GM21825 (cell line): ENCODE measurements at regions not wholly inside any gene's neighbourhood (a gene's known extent, or its start where the extent isn't known, plus 50 kb on each side); places are given as distances from the start of the nearest gene placed in this dataset.
"Not testable (repeated sequence)": the region's sequence is repeated elsewhere in the genome, so short reads cannot be mapped to it uniquely, and the experiment has no call there.

Experiments
- ATAC-seq: cut with Tn5 transposase; IDR thresholded peaks from one replicate; pipeline ENCODE4 v1.9.1; 2021; ENCODE audit warnings: mild to moderate bottlenecking, moderate library complexity; ENCODE audit not compliant: unreplicated experiment

DNA sequence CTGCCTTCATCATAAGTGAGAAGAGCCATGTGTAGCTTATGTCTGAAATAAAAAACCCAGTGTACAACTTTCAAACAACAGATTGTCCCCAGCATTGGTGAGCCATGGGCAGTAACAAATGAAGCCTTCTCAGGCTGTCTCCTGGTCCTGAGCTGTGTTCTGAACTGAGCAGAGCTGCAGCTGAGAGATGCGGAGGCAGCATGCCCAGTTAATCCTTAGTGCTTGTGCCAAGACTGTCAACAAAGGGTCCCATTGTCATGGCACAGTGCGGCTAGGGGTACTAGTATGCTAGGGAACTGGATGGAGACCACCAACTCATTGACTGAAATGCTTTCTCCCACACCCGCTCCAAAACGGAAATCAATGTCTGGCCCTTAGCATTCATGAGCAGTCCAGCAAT lies 154.3 kb downstream of the RMST start:
- no peak for ATAC-seq

DNA sequence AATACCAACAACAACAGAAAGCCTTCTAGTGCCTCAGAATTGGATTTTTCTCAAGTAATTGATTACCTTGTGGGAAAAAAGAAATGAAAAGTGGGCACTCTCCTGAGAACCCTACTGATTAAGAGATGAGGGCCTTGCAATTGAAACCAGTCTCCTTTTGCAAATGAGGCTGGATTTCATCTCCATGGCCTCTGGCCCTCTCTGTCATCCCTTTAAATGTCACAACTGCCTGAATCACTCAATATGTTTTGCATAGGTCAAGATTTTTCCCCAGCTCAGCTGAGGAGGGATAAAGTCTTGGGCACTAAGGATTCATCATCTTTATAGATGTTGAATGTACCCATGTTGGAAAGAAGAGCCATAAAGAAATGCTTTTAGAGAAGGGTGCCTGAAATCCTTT lies 166.4 kb downstream of the RMST start:
- no peak for ATAC-seq

DNA sequence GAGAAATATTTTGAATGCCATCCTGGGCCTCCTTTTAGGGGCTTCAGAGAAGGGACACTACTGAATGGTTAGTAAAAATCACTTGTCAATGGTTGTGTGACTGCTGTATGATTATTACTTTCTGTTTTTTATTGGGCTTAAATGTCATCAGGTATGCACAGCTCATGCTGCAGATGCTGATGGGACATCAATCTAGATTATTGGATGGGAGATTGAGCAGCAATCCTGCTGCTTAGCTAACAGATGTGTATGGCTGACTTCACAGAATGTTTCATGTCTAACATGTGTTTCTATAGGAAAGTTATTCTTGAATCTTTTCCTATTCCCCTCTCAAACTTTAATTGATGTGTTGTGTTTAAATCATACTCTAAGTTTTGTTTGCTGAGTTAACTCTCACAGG lies 166.8 kb downstream of the RMST start:
- ATAC-seq: no peak

DNA sequence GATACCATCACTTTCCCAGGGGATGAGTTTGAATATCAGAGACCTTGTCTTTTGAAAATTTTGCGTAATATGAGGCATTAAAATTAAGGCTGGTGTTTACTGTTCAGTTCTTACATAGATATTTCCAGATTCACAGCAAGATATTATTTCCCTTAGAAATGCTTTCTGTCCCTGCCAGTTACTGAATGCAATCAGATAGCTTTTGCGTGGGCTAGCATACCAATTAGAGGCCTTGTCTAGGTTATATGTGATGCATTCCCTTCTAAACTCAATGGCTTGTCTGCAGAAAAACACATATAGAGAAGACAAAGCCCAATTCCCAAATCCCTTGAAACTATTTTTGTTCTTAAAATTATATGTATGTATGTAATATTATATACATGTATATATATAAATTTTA lies 167.8 kb downstream of the RMST start:
- ATAC-seq: no peak

DNA sequence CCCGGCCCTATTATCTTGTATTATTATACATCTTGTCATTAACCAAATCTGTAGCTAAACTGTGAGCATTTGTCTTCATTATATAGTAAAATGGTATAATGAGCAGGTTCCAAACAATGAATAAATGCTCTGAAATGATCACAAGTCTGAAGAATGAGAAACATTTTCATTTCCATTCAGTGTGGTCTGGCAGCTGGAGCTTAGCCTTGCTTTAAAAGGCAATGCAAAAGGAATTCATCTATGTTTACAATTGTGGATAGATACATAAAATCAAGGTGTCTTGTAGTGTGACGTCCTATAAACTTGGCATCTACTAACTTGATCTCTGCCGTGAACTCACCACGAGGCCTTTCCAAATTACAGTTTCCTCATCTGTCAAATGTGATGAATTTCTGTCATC lies 168.3 kb downstream of the RMST start:
- no peak for ATAC-seq

DNA sequence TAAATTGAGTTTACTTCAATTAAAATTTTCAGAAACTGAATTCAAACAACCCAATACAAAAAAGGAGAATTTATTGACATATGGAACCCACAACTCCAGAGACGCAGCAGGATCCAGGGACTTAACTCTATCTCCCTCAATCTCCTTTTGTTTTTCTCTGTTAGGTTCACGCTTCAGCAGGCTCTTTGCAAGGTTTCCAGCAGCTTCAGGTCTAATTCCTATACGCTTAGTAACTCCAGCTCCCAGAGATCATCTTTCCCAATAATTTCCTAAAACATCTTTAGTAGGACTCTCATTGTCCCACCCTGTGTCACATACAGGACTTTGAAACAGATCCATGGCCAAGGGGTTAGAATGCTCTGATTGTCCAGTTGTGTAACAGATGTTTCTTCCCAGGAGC lies 175.2 kb downstream of the RMST start:
- no peak for ATAC-seq

DNA sequence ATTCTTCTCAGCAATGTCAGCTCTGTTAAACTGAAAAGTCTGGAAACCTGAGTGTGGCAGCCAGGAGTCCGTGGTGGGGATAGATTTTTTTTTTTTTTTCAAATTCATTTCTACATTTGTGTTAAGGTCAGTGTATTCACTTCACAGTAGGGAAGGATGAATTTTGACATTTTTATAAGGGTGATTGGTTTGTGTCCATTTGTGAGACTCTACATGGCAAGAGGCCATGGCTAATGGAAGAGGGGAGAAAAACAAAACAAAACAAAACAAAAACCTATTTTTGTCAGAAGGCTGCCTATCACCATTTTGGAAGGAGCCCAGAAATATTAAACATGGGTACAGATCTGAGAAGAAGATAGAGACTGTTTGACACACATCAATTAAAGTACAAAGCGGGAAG lies 176.1 kb downstream of the RMST start:
- ATAC-seq: no peak

DNA sequence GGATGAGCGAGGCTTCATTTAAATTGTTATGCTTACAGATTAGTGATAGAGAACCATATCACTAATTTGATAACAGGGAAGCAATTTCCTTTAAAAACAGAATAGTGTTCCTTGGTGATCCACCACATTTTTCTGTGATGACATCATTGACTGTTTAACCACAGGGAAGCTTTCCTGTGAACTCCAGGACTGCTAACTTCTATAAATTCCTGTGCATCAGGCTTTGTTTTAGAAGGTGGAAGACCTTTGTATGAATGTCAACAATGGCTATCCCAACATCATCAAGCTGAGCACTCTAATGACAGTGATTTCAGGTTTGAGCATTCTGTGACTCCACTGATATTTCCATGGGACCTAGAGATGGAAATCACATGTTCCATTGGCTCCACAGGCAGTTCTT lies 177.1 kb downstream of the RMST start:
- no peak for ATAC-seq

DNA sequence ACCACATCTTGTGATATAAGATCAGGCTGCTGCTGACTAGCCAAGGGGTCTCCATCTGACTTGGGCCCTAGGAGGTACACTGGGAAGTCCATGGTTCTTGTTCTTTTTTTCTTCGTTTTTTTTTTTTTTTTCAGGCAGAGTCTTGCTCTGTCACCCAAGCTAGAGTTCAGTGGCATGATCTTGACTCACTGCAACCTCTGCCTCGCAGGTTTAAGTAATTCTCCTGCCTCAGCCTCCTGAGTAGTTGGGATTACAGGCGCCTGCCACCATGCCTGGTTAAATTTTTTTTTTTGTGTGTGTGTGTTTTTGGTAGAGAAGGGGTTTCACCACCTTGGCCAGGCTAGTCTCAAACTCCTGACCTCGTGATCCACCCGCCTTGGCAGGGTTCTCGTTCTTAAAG lies 178.2 kb downstream of the RMST start:
- ATAC-seq: no peak

DNA sequence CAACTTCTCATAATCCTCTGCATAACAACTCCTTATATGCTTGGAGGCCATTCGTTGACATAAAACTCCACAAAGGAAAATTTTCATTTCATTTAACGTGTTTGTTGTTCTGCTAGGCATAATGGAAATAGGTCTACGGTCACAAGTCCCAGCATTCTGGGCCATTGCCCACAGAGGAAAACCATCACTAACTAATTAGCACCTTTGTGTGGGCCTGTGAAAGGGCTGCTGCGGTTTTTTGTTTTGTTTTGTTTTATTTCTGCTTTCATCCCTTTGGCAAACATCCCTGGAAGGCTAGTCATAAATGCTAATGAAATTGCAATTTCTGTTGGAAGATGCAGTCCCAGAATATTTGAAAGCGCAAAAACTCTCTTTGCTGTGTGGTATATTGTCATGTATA lies 180.3 kb downstream of the RMST start:
- no peak for ATAC-seq

DNA sequence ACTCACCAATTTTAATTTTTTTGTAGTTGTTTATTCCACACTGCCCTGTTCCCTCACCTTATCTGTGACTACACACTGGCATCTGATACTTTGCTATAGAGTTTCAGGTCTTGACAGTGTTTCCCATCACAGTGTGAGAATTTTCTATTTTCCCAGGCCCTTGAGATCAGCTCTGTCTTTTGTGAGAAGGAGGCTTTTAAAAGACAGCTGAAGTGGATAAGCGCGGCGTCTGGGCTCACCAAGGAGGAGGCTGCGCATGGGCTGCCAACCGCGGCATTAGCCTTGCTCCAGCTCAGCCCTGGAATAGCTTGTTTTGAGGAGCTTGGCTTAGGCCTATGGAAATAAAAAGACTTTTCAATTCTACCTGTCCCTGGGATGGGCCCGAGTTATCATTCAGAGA lies 181.3 kb downstream of the RMST start:
- no peak for ATAC-seq

DNA sequence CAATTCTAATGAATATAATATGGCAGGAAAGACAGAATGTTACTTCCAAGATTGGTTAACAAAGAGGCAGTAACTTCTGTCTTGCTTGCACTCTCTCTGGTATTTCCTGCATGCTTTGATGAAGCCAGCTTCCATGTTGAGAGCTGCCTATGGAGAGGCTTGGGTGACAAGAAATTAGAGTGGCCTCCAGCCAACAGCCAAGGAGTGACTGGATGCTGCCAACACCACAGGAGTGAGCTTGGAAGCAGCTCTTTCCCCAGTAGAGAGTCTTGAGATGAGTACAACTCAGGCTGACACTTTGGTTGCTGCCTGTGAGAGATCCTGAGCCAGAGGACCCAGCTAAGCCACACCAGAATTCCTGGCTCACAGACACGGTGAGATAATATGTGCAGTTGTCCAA lies 183.1 kb downstream of the RMST start:
- ATAC-seq: no peak

DNA sequence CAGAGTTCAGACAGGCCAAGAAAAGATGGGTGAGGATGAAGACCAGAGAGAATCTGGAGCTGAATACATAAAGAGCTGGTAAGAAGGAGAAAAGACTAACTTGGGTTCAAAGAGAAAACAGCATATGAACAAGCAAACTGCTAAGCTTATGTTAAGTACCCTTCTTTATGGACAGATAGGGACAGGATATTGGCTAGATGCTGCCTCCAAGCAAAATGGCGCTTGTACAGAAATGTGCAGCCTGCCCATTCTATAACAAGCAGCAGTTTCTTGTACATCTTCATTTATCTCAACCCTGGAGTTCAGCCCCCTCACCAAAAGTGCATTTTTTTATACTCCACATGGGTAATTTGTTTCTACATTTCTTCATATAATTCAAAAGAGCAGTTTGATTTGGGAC lies 184.5 kb downstream of the RMST start:
- ATAC-seq: no peak

DNA sequence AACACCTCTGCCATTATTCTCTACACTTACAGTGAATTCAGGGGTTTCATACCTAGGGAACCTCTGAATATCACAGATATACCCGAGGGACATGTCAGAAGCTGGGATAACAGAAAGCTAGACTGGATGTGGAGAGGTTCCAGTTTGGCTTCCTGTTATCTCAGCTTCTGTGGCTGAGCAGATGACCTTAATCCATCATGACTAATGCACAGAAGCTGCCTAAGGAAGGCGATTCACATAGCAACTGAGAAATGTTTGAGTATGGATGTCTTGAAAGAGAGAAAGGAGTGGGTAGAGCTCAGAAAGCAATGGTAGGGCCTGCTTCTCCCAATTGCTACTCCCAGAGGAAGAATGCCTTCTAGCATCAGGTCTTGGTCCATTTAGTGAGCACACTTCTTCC lies 187.6 kb downstream of the RMST start:
- ATAC-seq: no peak

DNA sequence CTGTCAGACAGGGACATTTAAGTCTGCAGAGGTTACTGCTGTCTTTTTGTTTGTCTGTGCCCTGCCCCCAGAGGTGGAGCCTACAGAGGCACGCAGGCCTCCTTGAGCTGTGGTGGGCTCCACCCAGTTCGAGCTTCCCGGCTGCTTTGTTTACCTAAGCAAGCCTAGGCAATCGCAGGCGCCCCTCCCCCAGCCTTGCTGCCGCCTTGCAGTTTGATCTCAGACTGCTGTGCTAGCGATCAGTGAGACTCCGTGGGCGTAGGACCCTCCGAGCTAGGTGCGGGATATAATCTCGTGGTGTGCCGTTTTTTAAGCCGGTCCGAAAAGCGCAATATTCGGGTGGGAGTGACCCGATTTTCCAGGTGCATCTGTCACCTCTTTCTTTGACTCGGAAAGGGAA lies 193.9 kb downstream of the RMST start:
- ATAC-seq: not testable (repeated sequence)

DNA sequence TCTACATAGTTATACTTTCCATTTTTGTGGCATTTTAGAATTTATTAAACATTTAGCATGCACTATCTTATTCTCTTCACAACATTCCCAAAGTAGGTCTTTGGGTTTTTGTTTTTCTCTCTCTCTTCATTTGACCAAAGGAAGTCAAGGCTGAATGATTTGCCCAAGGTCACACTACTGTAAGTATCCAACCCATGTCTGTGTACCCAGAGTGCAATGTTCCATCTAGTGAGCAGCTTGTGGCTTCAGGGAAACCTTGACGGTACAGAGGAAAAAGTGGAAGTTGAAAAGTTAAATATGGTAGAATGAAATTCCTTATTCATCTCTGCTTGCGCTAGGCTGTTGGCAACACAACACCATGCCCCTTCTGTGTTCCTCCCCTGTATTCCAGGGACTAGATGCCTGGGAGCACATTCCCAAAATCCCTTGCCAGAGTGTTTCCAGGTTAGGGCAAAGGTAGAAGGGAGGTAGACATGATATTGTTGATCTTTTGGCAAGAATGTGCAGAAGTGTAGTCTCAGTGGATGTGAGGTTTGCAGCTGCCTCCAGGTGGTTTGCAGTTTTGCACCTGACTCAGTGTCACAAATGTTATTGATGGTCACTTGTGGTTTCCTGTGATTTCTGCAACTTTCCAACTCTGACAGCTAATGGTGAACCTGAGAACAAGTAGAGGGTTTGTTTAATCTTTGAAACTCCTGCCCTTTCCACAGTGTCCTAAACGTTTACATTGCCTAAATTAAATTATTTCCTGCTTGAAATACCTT lies 196.7 kb downstream of the RMST start:
- ATAC-seq: no peak

DNA sequence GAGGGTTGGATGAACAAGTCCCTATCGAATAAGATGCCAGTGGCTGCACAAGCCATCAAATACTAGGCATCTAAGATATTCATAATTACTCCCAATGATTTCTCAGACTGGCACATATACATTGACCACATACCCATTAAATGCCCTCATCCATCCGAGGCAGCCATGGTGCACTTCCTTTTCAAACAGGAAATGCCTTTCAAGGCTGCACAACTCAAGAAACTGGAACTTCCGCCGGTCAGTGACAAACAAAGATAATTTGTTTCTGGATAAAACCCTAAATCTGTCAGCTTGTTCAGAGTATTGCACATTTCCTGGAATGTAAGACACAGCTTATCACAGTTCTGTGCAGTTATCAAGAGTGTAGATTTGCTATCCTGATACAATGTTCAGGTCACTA lies 203.7 kb downstream of the RMST start:
- no peak for ATAC-seq

DNA sequence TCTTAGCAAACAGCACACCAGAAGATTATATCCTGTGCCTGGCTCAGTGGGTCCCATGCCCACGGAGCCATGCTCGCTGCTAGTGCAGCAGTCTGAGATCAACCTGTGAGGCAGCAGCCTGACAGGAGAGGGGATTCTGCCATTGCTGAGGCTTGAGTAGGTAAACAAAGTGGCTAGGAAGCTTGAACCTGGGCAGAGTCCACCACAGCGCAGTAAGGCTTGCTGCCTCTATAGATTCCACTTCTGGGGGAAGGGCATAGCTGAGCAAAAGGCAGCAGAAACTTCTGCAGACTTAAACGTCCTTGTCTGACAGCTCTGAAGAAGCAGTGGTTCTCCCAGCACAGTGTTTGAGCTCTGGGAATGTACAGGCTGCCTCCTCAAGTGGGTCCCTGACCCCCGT lies 210.3 kb downstream of the RMST start:
- ATAC-seq: no peak

DNA sequence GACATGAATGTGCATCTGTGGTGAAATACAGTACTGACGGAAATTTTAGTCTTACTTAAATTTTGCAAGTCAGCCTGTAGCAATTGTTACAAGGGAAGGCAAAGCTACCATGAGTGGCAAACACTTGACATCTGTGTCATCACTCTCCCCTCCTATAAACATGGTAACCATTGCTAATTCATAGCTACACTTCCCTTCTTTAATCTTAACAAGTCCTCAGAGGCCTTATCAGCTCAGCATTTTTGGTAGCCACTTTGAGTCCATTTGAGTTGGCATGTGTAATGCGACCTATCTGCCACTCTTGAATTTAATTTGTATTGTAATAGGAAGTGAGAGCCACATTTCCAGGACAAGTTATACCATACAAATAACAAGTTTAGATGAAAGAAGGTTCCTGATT lies 218.1 kb downstream of the RMST start:
- ATAC-seq: no peak

DNA sequence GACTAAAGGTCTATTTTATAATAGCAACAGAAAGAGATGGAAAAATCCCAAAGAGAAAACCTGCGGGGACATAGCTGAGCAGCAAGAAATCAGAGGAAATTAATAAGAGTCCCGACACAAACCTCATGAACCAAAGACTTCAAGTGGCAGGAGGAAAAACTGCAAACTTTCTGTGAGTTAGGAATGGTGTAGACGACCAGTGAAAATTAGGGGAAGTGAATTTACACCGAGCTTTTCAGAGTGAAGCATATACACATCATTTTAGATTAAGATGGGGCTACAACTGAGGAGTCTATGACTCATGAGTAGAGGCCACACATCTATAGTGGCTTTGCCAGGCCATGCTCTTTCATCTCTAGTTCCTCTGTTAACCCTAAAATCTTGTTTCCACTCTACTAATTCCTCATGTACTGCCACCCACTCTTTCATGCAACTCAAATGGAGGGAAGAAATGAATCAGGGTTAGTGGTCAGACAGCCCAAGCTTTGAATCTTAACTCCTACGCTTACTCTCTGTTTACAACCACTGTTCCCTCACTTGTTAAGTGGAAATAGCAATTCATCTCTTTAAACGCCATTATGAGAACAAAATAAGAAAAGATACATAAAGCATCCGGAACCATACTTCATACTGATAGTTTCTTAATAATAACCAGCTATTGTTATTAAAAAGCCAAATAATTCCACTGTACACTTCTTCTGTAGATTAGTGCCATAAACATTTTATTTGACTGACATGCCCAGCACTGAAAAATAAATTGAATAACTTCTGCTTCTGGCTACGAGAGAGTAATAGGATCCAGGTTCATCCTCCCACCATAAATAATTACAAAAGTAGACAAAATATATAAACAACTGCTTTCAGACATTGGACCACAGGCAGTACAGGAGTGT lies 219.3 kb downstream of the RMST start:
- no peak for ATAC-seq

DNA sequence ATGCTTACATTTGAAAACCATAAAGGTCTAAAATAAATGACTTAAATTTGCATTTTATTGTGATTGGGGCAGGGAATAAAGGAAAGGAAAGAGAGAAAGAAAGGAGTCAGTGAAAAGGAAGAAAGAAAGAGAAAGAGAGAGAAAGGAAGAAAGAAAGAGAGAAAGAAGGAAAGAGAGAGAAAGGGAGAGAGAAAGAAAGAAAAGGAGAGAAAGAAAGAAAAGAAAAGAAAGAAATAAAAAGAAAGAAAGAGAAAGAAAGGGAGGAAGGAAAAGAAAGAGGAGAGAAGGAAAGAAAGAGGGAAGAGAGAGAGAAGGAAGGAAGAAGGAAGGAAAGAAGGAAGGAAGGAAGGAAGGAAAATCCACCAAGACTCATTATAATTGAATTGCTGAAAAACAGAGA lies 222.8 kb downstream of the RMST start:
- no peak for ATAC-seq

DNA sequence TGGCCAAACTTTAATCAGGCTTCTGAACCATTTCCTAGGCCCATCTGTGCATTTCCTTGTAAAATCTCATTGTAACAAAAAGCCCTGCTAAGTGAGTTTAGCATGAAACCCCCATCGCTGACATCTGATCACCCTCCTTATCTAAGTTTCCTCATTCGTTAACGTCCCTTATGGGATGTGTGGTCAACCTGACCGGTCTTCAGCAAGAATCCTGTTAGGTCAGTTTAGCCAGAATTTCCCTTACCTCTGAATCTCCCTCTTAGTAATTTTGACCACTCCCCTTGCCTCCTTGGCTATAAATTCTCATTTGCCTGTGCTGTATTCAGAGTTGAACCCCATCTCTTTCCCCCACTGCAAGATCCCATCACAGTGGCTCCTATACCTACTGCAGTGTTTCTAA lies 239.3 kb downstream of the RMST start:
- no peak for ATAC-seq
